ENCODE measurements at regions not wholly inside any gene's neighbourhood (a gene's known extent, or its start where the extent isn't known, plus 50 kb on each side); places are given as distances from the start of the nearest gene placed in this dataset.

- TF ChIP-seq CTCF (IDR thresholded peaks at IDR 0.05 in 2 of 3, conservative IDR thresholded peaks at IDR 0.05 in 1 of 3; ENCODE audit: control insufficient read depth in 2 of 3, extremely low read depth in 1 of 3, insufficient read depth in 1 of 3, low read depth in 3 of 3, low read length in 3 of 3) (no peak), SUZ12 (IDR thresholded peaks at IDR 0.05; ENCODE audit: unreplicated experiment) (no peak), NKRF (conservative IDR thresholded peaks at IDR 0.05) (no peak), YBX1 (IDR thresholded peaks at IDR 0.05) (no peak), CBX5 (IDR thresholded peaks at IDR 0.05; ENCODE audit: low read depth) (no peak), TARDBP (IDR thresholded peaks at IDR 0.05; ENCODE audit: borderline replicate concordance) (no peak), CUX1 (IDR thresholded peaks at IDR 0.05; ENCODE audit: insufficient replicate concordance, low read depth, low read length) (no peak), MYC (IDR thresholded peaks at IDR 0.05; ENCODE audit: insufficient read depth, insufficient read length, insufficient replicate concordance, low read length, severe bottlenecking) (no peak), POLR2AphosphoS2 (IDR thresholded peaks at IDR 0.05; ENCODE audit: low read depth, low read length) (no peak), TCF7 (IDR thresholded peaks at IDR 0.05; ENCODE audit: borderline replicate concordance) (no peak), SPI1 (IDR thresholded peaks at IDR 0.05; ENCODE audit: borderline replicate concordance, insufficient read depth, low read depth, low read length) (no peak), EP300 (IDR thresholded peaks at IDR 0.05; ENCODE audit: borderline replicate concordance in 1 of 2, control insufficient read depth in 1 of 2, low read depth in 2 of 2, low read length in 2 of 2) (no peak), NRF1 (conservative IDR thresholded peaks at IDR 0.05; ENCODE audit: low read depth, low read length) (no peak), POLR2A (IDR thresholded peaks at IDR 0.05; ENCODE audit: low read depth, low read length) (no peak)
These were observed 234.9 kb downstream of the TECRL start for GRCh38 chr4:64174247-64174882.

All from GM12878 (cell line).